HG03469 (cell line): ENCODE measurements at regions not wholly inside any gene's neighbourhood (a gene's known extent, or its start where the extent isn't known, plus 50 kb on each side); places are given as distances from the start of the nearest gene placed in this dataset.
A peak's percentile ranks its signal among the peaks of the same experiment; 100 is the strongest.
"Not testable (repeated sequence)": the region's sequence is repeated elsewhere in the genome, so short reads cannot be mapped to it uniquely, and the experiment has no call there.

Experiments used
- ATAC-seq: cut with Tn5 transposase; IDR thresholded peaks from one replicate; pipeline ENCODE4 v1.9.1; 2021; ENCODE audit warnings: mild to moderate bottlenecking, moderate library complexity, moderate number of reproducible peaks; ENCODE audit not compliant: unreplicated experiment

DNA sequence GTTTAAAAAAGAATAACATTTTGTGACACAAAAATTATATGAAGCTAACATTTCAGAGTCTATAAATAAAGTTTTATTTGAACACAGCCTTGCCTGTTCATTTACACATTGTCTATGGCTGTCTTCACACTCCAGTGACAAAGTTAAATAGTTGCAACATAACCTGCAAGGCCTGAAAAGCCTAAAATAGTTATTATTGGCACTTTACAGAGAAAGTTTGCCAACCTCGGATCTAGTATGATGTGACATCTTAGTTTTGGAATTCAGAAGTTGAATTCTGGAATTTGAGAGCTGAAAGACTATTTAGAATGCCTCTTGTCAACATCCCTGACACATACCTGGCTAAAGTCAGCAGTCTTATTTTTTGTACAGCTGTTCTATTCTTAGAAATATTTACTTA lies 68.3 kb downstream of the DYRK2 start:
- no peak for ATAC-seq

DNA sequence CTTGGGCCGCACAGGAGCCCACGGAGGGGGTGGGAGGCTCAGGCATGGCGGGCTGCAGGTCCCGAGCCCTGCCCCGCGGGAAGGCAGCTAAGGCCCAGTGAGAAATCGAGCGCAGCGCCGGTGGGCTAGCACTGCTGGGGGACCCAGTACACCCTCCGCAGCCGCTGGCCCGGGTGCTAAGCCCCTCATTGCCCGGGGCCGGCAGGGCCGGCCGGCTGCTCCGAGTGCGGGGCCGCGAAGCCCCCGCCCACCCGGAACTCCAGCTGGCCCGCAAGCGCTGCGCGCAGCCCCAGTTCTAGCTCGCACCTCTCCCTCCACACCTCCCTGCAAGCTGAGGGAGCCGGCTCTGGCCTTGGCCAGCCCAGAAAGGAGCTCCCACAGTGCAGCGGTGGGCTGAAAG lies 70.8 kb downstream of the DYRK2 start:
- ATAC-seq = not testable (repeated sequence)

DNA sequence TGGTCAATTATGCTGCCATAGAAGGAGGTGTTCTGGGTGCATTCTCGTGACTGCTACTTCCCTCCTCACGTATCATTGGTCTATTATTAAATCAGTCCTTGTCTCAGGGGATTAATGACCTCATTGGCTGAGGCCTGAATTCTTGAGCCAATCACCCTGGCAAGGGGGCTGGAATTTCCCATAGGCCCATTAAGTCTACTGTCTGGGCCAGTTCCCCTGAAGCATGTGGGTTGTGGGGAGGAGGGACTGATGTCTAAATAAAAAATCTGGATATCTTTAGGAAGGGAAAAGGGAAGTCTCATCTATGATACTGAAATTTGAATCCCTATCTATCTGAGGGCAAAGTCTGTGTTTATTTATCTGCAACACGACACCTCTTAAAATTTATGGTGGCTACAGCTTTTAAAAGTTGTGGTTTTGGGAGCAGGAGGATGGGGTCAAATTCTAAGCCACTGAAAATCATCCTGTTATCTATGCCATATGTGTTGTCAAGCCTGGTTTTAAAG lies 71.9 kb downstream of the DYRK2 start:
- ATAC-seq = no peak

DNA sequence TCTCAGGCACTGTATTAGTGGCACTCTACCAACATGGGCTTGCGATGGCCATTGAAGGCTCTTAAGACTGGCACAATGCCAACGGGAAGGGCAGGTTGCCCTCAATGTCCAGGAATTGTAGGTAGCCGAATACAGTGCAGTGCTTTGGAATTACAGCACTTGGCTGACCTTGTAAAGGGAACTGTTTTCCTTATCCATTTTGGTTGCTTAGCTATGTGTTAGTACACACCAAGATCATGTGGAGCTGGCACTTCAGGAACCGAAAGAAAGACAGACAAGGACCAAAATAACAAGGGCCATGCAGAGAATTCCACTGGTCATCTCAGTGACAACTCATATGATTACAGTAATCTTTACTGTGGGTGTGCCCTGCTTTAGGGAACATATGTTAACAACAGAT lies 72.7 kb downstream of the DYRK2 start:
- ATAC-seq = no peak

DNA sequence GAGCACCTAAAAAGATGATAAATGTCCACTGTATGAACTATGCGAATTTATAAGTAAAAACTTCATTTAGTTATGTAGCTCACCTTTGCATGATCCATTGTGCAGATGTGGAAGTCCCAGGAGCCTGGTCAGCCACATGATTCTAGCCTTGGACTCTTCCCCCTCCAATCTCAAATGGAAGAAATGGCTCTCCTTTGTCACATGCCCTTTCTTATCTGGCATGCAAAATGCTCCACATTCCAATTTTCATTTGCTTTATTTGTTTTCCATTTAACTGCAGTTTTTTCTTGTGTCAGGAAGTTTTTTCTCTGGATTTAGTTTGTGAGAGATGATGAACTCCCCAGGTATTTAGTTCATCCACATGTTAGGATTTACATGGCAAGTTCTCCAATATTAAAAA lies 73.8 kb downstream of the DYRK2 start:
- ATAC-seq = no peak

DNA sequence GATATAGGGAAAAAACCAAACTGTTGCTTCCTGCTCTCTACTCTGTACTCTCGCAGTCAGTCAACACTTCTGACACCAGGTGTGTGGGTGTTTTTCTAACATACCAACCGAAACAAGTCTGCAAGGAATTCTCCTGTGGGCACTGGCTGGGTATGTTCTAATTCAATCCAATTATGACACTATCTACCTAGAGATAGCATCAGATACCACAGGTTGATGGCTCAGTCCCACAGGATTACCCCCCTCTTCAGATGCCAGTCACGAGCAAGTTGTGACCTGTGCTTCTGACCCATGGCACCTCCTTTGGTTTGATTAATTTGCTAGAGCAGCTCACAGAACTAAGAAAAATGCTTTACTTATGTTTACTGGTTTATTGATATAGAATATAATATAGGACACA lies 78.3 kb downstream of the DYRK2 start:
- ATAC-seq = no peak

DNA sequence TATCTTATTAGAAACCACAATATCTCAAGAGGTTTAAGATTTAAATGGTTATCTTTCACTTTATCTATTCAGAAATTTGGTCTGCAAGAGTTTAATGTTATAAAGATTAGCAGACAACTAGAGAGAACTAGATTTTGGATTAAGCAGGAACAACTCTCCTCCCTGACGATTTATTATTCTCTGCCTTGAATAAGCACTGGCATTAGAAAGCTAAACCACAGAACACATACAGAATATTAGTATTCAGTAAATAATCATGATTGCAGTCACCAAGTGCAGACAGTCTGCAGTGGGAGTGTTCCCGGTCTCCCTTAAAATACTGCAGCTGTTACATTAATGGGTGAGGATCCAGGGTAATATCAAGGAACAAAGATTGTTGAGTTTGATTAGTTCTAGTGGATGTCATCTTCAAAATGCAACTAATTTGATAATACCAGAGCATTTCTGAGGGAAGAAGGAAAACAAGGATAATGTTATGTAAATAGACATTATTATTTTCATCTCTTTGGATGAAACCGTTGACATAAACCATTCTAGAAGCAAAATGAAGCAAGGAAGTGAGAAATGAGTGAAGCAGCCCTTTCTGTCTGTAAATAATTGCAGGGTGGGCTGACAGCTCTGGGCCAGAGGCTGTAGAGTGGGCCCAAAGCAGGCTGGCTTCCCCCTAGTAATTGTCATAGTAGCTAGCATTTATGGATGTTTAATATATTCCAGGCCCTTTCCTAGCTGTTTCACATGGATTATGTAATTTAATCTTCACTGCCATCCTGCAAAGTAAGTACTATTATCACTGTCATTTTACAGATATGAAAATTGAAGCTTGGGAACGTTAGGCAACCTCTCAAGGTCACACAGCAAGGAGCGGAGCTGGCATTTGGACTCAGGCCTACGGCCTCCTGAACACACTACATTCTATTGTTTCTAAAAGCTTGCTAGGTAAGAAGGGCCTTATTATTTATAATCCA lies 79.4 kb downstream of the DYRK2 start:
- ATAC-seq = no peak

DNA sequence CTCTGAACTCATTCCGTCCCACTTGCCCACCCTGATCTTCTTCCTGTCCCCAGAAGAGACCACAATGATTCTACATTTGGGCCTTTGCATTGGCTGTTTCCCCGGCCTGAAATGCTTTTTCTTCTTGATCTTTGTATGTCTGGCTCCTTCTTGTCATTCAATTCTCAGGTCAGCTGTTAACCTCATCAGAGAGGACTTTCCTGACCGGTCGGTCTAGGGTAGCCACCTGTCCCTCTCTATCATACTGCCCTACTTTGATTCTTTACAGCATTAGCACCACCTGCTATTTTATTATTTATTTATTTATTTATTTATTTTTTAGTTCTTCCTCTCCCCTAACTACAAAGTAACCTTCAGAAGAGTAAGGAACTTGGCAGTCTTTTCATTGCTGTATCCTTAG lies 84.3 kb downstream of the DYRK2 start:
- no peak for ATAC-seq

DNA sequence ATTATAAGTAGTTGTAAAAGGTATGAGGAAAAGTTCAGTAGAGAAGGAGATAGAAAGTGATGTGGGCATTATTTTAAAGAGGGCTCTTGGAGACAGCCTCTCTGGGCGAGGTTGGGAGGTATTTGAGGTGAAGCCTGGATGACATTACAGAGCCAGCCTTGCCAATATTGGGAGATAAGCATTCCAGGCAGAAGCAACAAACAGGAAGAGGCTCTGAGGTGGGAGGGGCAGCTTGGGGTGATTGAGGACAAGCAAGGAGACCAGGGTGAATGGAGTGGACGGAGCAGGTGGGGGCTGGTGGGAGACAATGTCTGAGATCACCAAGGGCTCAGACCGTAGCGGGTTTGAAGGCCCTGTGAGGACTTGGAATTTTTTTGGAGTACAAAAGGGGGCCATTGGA lies 87.3 kb downstream of the DYRK2 start:
- ATAC-seq = no peak

DNA sequence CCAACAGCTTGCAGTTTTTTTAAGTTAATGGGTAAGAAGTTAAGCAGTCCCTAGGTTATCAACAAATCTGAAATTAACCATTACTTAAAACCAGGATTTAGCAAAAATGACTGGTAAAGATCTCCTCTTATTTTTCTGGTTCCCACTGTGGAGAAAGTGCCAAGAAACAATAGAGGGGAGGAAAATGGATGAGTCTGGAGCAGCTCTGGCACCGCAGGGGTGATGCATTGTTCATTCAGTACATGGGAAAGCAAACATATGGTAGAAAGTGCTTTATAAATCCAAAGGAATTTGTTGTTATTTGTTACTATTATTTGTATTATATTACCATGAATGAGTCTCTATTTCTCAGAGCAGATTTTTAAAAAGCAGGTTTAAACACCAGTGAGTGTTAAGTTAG lies 92.2 kb downstream of the DYRK2 start:
- no peak for ATAC-seq

DNA sequence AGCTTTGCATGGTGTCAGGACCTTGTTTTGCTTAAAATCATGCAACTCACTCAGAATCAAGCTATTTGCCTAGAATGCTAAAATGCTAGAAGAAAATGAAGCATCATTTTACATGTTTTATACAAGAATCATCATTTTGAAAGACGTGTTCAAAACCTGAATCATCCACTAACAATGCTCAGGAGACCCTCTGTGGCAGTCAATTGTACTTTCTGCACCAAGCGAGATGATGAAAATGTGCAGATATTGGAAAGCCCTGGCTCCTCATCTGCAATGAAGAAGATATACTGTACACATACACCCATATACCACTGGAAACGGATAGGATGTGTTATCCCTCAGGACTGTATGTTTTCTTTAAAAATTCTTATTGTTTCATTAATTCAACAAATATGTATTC lies 92.7 kb downstream of the DYRK2 start:
- ATAC-seq = no peak

DNA sequence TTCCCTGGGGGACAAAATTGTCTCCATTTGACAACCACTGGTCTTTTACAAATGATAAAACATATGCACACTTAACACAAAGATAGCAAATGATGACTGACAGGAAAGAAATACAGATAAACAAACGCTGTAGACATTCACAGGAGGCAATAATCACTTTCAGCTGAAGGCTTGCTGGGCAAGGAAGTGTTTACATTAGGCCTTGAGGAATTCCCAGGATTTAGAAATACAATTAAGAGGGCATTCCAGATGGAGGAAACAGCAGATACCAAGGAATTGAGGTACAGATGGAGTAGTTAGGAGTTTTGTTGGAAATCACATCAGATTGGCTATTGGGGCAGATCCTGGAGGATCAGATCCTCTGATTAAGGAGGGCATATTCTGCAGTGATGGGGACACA lies 93.9 kb downstream of the DYRK2 start:
- ATAC-seq = no peak

DNA sequence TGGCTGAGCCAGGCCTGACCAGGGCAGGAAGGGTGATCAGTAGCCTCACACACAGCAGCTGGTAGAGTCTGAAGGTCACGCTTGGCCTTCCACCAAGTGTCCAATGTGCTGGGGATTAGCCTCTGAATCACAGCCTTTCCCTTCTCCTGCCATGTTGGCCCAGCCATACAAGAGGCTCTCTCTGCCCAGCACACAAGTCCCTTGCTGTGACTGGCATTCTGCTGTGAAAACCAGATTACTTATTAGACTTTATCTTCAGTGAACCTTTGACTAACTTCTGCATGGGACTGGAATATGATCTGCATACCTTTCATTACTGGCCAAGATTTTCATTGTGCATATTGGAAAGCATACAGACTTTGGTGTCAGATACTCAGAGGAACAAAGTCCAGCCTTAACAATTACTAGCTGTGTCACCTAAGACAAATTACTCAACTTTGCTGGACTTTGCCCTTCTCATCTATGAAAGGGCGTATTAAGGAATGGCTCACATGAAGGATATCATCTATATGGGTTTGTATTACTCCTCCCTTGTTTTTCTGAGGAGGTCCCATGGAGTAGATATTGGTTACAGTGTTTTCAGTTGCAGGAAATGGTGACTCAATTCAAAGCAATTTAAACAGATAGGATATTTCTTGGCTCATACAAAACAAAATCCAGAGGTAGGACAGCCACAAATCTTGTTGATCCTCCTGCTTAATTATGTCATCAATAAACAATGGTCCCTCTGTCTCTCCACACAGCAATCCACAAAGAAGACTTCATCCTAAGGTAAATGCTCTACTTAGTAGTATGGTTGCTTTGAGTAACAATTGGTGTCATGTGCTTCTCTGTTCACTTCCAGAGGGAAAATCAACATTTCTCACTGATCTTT lies 99.6 kb downstream of the DYRK2 start:
- ATAC-seq = no peak

DNA sequence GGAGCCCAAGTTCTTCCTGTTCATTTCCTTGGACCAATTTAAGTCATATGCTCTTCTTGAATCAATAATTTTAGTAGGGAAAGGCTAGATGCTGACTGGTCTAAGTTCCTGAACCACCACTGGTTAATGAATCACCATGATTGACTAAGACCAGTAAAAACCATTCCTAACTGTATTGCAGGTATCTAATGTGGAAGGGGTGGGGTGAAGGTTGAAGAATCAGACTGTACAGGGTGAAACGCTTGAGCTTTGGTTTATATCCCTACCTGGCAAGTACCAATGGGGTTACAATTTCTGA lies 100.1 kb downstream of the DYRK2 start:
- no peak for ATAC-seq

DNA sequence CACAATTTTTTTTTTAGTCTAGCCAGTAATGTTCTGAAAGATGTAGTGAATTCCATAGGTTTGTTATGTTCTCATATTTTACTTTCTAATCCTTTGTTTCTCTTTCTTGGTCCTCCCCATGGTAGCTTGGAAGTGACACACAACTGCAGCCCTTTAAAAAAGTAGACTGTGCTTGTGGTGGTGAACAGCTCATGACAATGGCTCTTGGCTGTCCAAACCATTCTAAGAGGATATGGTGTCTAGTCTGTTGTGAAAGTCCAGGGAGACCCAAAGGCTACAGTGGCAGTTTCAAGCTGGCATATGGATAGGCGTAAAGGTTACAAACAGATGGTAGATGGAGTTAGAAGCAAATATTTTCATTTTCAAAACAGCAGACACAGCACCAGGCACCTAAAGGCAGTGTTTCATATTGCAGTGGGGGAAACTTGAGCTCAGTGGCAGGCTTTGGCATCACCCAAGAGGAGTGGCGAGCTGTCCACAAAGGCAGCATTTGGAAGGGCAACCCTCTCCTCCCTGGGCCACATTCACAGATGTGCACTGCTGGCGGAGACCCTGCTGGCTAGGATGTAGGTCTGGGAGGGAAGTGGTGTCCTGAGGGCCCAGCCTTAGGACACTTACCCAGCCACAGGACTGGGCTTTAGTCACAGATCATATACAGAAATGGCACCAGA lies 102.1 kb downstream of the DYRK2 start:
- no peak for ATAC-seq

DNA sequence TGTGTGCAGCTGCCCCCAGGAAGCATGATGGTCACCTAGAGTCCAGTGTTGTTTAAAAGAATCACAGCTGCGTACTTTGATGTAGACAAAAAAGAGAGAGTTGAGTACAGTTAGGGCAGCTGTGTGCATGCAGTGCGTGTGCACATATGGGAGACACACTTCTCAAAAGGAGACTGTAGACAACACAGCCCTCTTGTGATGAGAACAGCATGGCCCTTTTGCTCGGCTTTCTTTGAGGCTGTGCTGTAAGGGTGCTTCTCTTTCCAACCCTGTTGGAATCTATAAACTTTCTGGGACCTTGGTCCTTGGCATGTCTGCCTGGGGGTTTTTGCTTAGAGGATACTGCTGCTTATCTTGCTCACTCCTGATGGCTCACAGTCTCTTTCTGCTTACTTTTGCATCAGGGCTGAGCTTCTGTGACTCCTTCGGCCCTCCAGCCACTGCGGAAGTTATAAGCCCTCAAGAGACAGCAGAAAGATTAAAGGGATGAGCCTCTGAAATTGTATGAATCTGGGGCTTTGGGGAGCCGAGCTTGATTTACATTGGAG lies 102.9 kb downstream of the DYRK2 start:
- no peak for ATAC-seq

DNA sequence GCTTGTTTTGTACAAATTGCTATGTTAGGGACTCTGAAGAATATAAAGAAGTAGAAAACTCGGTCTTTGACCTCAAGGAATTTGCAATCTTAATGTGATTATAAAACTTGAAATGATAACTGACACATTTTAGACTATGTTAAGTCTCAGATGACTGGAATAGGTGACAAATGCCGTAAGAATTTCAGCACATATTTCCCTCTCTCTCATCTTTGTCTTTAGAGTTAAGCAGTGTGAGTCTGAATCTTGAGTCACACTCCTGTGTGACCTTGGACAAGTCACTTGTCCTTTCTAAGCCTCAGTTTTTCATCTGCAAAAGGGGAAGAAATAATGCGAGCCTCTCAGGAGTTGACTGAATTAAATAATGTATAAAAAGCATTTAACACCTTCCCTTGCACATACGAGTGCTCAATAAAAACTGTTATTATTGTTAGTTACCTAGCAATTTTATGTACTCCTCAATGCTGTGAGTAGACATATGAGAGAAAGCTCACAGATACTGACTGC lies 103.7 kb downstream of the DYRK2 start:
- no peak for ATAC-seq

DNA sequence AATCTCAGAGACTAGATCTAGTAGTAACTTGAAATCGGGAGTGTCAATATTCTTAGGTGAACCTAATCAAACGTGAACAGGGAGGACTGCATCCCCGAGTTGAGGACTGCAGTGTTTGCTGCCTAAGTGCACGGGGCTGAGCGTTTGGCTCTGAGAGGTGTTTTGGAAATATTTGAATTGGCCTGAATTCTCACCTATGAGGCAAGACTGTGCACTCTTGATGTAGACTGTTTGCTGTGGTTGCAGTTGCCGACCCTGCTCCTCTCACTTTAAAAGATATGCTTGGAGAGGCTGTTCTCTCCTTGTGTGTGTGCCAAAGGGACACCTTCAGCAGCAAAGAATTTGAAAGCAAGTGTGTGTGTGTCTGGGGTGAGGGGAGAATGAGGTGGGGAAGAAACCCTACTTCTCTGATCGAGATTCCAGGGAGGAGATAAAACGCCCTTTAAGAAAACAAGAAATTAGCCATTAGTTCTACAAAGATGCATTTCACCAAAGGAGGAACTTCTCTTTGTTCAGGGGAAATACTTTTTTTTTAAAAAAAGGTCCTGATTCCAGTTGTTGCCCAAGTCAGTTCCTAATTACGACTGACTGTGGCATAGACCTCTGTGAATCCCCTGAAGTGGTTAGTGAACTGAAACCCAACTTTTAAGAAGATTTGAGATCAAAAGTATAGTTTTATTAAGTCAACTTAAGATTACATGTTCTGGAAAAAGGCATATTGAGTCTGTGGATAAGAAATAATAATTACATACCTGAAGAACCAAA lies 106.6 kb downstream of the DYRK2 start:
- ATAC-seq = no peak

DNA sequence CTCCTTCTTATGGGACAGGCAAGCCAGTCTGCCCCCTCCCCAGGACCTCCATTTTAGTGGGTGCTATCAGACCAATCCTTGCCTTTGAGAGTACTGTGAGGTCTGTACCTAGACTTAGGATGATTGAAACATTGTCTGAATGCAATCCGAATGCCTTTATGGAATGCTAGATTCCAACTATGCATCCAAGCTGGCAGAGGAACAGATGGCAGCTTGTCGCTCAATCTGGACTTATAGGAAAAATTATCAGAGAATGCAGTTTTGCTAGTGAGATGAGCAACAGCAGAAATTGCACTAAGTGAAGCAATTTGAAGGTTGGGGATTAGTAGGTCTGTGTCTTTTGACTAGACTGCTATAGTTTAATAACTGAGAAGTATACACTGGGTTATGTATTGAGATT lies 109.1 kb downstream of the DYRK2 start:
- ATAC-seq = peak; percentile 12

DNA sequence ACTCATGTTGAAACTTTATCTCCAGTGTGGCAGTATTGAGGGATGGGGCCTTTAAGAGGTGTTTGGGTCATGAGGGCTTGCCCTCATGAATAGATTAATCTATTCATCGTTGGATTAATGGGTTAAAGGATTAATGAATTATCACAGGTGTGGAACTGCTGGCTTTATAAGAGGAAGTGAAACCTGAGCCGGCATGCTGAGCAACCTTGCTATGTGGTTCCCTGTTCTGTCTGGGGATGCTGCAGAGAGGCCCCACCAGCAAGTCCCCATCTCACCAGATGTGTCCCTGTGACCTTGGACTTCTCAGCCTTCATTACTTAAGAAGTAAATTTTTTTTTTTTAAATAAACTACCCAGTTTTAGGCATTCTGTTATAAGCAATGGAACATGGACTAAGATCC lies 109.6 kb downstream of the DYRK2 start:
- ATAC-seq = peak; percentile 97
